Ectodermal cell (in vitro differentiated cells): ENCODE measurements at regions not wholly inside any gene's neighbourhood (a gene's known extent, or its start where the extent isn't known, plus 50 kb on each side); places are given as distances from the start of the nearest gene placed in this dataset.

Source experiments
- H3K27ac ChIP-seq: 2 replicates; pipeline ENCODE4 v1.7.0; 2013; ENCODE audit warnings: mild to moderate bottlenecking, low read depth, low read length; ENCODE audit not compliant: insufficient read depth, poor library complexity, severe bottlenecking
- H3K27me3 ChIP-seq: 2 replicates; pipeline ENCODE4 v1.7.0; 2013; ENCODE audit warnings: mild to moderate bottlenecking, low read length; ENCODE audit not compliant: insufficient read depth, control insufficient read depth, poor library complexity, severe bottlenecking
- H3K36me3 ChIP-seq: one replicate; pipeline ENCODE4 v1.7.0; 2013; ENCODE audit warnings: low read length; ENCODE audit not compliant: control insufficient read depth, insufficient read depth
- H3K4me1 ChIP-seq: one replicate; pipeline ENCODE4 v1.7.0; 2013; ENCODE audit warnings: low read length; ENCODE audit not compliant: control insufficient read depth, insufficient read depth
- H3K4me3 ChIP-seq: 2 replicates; pipeline ENCODE4 v1.7.0; 2013; ENCODE audit warnings: low read depth, low read length, control low read depth; ENCODE audit not compliant: insufficient read depth
- H3K9me3 ChIP-seq: 2 replicates; pipeline ENCODE4 v1.7.0; 2013; ENCODE audit warnings: mild to moderate bottlenecking, low read length, moderate library complexity; ENCODE audit not compliant: control insufficient read depth
- WGBS, 2 experiments: methylation state at CpG; one replicate each; pipeline ENCODE4 v1.1.7; 2013; ENCODE audit warnings: missing lambda C conversion rate in 2 of 2; 5-methylcytosine and 5-hydroxymethylcytosine counted together

GRCh38 chr3:182609575-182610156 lies 183.6 kb upstream of the ATP11B start:
- WGBS, 2 experiments, result 92 to 94% methylated on average over 5 to 6 of the region's 6 CpGs

GRCh38 chr3:182612332-182612731 lies 181.0 kb upstream of the ATP11B start:
- Histone ChIP-seq H3K27ac (no peak overlapping the region), H3K27me3 (no peaks in the 10 kb centered on the region), H3K36me3 (no peaks in the 10 kb centered on the region), H3K4me1 (no peaks in the 10 kb centered on the region), H3K4me3 (no peak overlapping the region), H3K9me3 (no peaks in the 10 kb centered on the region)
- WGBS, 2 experiments, result 96 to 97% methylated on average over 3 of the region's 3 CpGs

More at GRCh38 chr3:182609575-182610156, 183.6 kb upstream of the ATP11B start:
- Histone ChIP-seq H3K9me3 (no peaks in the 10 kb centered on the region), H3K4me3 (no peak overlapping the region), H3K27me3 (no peaks in the 10 kb centered on the region), H3K4me1 (no peaks in the 10 kb centered on the region), H3K27ac (no peak overlapping the region), H3K36me3 (no peaks in the 10 kb centered on the region)

GRCh38 chr3:182617500-182617899 lies 175.8 kb upstream of the ATP11B start:
- no peak overlapping the region for H3K4me3 ChIP-seq
- no peaks in the 10 kb centered on the region for H3K9me3 ChIP-seq
- 94 to 95% methylated on average over 4 of the region's 4 CpGs for WGBS, 2 experiments
- no peaks in the 10 kb centered on the region for H3K36me3 ChIP-seq
- no peak overlapping the region for H3K27ac ChIP-seq
- no peaks in the 10 kb centered on the region for H3K27me3 ChIP-seq
- peaks cover 4% of the 10 kb centered on the region for H3K4me1 ChIP-seq

GRCh38 chr3:182618085-182618732 lies 175.1 kb upstream of the ATP11B start:
- no peaks in the 10 kb centered on the region for H3K27me3 ChIP-seq
- H3K36me3 ChIP-seq, result no peaks in the 10 kb centered on the region
- no peak overlapping the region for H3K4me3 ChIP-seq
- 55 to 62% methylated on average over 7 to 8 of the region's 8 CpGs for WGBS, 2 experiments
- H3K27ac ChIP-seq, result no peak overlapping the region
- peaks cover 4% of the 10 kb centered on the region for H3K4me1 ChIP-seq
- H3K9me3 ChIP-seq, result no peaks in the 10 kb centered on the region

- H3K4me1 ChIP-seq, result peaks cover 4% of the 10 kb centered on the region
- 91% methylated on average over 9 of the region's 9 CpGs for whole genome bisulfite sequencing, 2 experiments
- no peaks in the 10 kb centered on the region for H3K36me3 ChIP-seq
- no peaks in the 10 kb centered on the region for H3K27me3 ChIP-seq
- no peak overlapping the region for H3K4me3 ChIP-seq
- H3K9me3 ChIP-seq, result no peaks in the 10 kb centered on the region
- H3K27ac ChIP-seq, result no peak overlapping the region
Measured at GRCh38 chr3:182618981-182619591, 174.2 kb upstream of the ATP11B start.

- Histone ChIP-seq H3K9me3 (no peaks in the 10 kb centered on the region), H3K27me3 (no peaks in the 10 kb centered on the region), H3K4me1 (peaks cover 4% of the 10 kb centered on the region), H3K36me3 (no peaks in the 10 kb centered on the region), H3K4me3 (no peak overlapping the region), H3K27ac (no peak overlapping the region)
Measured at GRCh38 chr3:182620723-182621434, 172.4 kb upstream of the ATP11B start.

- WGBS, 2 experiments, result 55 to 86% methylated on average over 2 to 4 of the region's 4 CpGs
- Histone ChIP-seq H3K27me3 (no peaks in the 10 kb centered on the region), H3K9me3 (no peaks in the 10 kb centered on the region), H3K36me3 (no peaks in the 10 kb centered on the region), H3K27ac (no peak overlapping the region), H3K4me1 (peaks cover 4% of the 10 kb centered on the region), H3K4me3 (no peak overlapping the region)
Measured at GRCh38 chr3:182621435-182622240, 171.7 kb upstream of the ATP11B start.

GRCh38 chr3:182622241-182622545 lies 171.1 kb upstream of the ATP11B start:
- Histone ChIP-seq H3K36me3 (no peaks in the 10 kb centered on the region), H3K4me1 (peaks cover 4% of the 10 kb centered on the region), H3K27ac (no peak overlapping the region), H3K4me3 (no peak overlapping the region), H3K27me3 (no peaks in the 10 kb centered on the region), H3K9me3 (no peaks in the 10 kb centered on the region)

GRCh38 chr3:182626484-182627467 lies 166.5 kb upstream of the ATP11B start:
- Histone ChIP-seq H3K9me3 (no peaks in the 10 kb centered on the region), H3K27me3 (no peaks in the 10 kb centered on the region), H3K36me3 (no peaks in the 10 kb centered on the region), H3K27ac (no peak overlapping the region), H3K4me3 (no peak overlapping the region), H3K4me1 (no peaks in the 10 kb centered on the region)
- 80 to 92% methylated on average over 2 to 3 of the region's 4 CpGs for WGBS, 2 experiments
